Progenitor cell of endocrine pancreas (in vitro differentiated cells): ENCODE measurements at regions not wholly inside any gene's neighbourhood (a gene's known extent, or its start where the extent isn't known, plus 50 kb on each side); places are given as distances from the start of the nearest gene placed in this dataset.

ENCODE experiments used
- DNase-seq: peaks from one replicate; pipeline ENCODE4 v3.0.0; 2021; ENCODE audit warnings: low spot score; ENCODE audit not compliant: unreplicated experiment
- H3K27ac Mint-ChIP-seq: 2 replicates; pipeline ENCODE4 v1.8.0; 2021; ENCODE audit warnings: mild to moderate bottlenecking, moderate library complexity, mixed read lengths
- H3K27me3 Mint-ChIP-seq: 2 replicates; pipeline ENCODE4 v1.8.0; 2021; ENCODE audit warnings: mixed read lengths
- H3K36me3 Mint-ChIP-seq: 2 replicates; pipeline ENCODE4 v1.8.0; 2022; ENCODE audit warnings: mixed read lengths; ENCODE audit not compliant: insufficient read depth
- H3K4me1 Mint-ChIP-seq: 2 replicates; pipeline ENCODE4 v1.8.0; 2021; ENCODE audit warnings: low read depth, mixed read lengths
- H3K4me3 Mint-ChIP-seq: 2 replicates; pipeline ENCODE4 v1.8.0; 2021; ENCODE audit warnings: low read depth, mild to moderate bottlenecking, moderate library complexity, mixed read lengths
- H3K9me3 Mint-ChIP-seq: 2 replicates; pipeline ENCODE4 v1.8.0; 2021; ENCODE audit warnings: low read depth, mixed read lengths
- TF ChIP-seq, protein P1 (sequence below): fragments of 200-600 bp; sonication (generic); IDR thresholded peaks from one replicate; pipeline ENCODE4 v1.5.0; 2021; ENCODE audit warnings: antibody characterized with exemption, mild to moderate bottlenecking; ENCODE audit not compliant: unreplicated experiment

DNA sequence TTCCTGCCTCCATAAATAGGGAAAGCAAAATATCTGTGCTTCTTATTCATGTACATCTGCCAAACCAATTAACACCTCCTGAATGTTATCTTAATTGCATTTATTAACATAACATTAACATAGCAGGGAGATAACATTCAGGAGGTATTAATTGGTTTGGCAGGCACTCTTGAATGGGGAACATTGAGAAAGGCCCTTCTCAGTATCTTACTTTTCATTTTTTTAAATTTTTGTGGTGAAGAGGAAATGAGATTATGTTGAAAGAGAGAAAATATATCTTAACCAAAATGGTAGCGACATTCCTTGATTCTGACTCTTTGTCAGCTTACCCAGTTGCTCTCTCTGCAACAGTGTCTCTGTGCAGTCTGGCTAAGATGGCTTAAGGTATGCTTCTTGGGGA is 100.4 kb upstream of the TLE1 start:
- TF ChIP-seq, protein P1, sequence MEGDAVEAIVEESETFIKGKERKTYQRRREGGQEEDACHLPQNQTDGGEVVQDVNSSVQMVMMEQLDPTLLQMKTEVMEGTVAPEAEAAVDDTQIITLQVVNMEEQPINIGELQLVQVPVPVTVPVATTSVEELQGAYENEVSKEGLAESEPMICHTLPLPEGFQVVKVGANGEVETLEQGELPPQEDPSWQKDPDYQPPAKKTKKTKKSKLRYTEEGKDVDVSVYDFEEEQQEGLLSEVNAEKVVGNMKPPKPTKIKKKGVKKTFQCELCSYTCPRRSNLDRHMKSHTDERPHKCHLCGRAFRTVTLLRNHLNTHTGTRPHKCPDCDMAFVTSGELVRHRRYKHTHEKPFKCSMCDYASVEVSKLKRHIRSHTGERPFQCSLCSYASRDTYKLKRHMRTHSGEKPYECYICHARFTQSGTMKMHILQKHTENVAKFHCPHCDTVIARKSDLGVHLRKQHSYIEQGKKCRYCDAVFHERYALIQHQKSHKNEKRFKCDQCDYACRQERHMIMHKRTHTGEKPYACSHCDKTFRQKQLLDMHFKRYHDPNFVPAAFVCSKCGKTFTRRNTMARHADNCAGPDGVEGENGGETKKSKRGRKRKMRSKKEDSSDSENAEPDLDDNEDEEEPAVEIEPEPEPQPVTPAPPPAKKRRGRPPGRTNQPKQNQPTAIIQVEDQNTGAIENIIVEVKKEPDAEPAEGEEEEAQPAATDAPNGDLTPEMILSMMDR: no peak
- Mint-ChIP-seq H3K9me3 (no peaks in the 10 kb centered on the region), H3K4me1 (no peaks in the 10 kb centered on the region), H3K4me3 (no peak overlapping the region), H3K27ac (no peak overlapping the region), H3K36me3 (no peaks in the 10 kb centered on the region), H3K27me3 (peaks cover 17% of the 10 kb centered on the region)
- DNase-seq: no peak

DNA sequence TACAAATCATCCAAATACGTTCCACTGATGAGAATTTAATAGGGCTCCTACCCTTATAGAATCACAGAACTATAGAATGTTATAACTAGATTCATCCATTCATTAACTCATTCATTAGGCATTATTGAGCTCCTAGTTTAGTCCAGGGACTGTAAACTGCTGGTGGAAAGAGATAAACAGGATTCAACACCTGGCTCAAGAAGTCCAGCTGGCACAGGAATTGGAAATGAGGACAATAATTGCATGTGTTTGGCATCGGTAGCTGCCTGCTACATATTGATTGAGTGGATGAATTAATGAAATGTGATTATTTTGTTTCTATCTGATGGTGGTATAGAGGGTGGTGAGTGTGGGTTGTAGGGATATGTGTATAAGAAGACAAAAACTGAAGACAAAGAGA is 100.8 kb upstream of the TLE1 start:
- no peaks in the 10 kb centered on the region for H3K4me1 Mint-ChIP-seq
- peaks cover 3% of the 10 kb centered on the region for H3K9me3 Mint-ChIP-seq
- no peak overlapping the region for H3K4me3 Mint-ChIP-seq
- no peak overlapping the region for H3K27ac Mint-ChIP-seq
- no peak for DNase-seq
- H3K27me3 Mint-ChIP-seq: peaks cover 19% of the 10 kb centered on the region
- no peaks in the 10 kb centered on the region for H3K36me3 Mint-ChIP-seq
- TF ChIP-seq, protein P1: no peak

GRCh38 chr9:81791076-81791475 is 101.7 kb upstream of the TLE1 start:
- DNase-seq: no peak
- no peaks in the 10 kb centered on the region for H3K4me1 Mint-ChIP-seq
- H3K9me3 Mint-ChIP-seq: peaks cover 4% of the 10 kb centered on the region
- H3K27ac Mint-ChIP-seq: no peak overlapping the region
- no peak overlapping the region for H3K4me3 Mint-ChIP-seq
- H3K27me3 Mint-ChIP-seq: peaks cover 20% of the 10 kb centered on the region
- TF ChIP-seq, protein P1: no peak
- H3K36me3 Mint-ChIP-seq: no peaks in the 10 kb centered on the region

DNA sequence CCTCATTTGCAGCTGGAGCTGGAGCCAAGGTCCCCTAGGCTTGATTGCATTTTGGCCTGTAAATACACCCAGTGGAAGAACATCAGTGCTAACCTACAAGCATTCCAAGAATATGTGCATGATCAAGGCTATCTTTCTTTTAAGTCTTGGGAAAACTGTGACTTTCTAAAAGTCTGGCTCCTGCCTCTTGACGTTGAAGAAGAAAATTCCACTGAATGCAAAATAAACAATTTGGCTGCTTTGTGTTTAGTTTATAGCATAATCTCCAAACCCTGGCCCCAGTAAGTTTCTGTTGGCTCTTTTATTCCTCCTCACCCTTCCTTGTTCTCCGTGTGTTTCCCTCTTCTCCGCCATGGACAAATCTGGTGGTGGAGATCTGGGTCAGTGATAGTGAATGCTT is 109.3 kb upstream of the TLE1 start:
- H3K36me3 Mint-ChIP-seq: no peaks in the 10 kb centered on the region
- no peak overlapping the region for H3K27ac Mint-ChIP-seq
- H3K27me3 Mint-ChIP-seq: peaks cover 8% of the 10 kb centered on the region
- peaks cover 4% of the 10 kb centered on the region for H3K9me3 Mint-ChIP-seq
- peaks cover 2% of the 10 kb centered on the region for H3K4me1 Mint-ChIP-seq
- no peak for DNase-seq
- TF ChIP-seq, protein P1: no peak
- H3K4me3 Mint-ChIP-seq: no peak overlapping the region

DNA sequence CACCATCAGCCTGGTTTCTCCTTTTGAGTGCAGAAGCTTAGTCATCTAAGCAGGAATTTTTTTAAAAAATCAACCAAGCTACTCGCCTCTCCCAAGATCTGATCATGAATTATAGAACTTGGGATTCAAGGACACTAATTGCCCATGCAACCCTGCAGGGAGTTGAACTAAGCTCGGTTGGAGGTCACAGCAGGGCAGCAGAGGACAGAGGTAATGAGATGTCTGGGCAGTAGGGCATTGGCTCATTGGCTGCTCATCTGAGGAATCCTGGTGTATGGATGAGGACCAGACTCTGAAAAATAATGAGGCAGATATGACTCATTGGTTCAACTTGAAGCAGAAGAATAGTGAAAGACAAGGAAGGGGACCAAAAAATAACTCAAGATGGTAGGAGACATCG is 111.8 kb upstream of the TLE1 start:
- Mint-ChIP-seq H3K27ac (no peak overlapping the region), H3K9me3 (no peaks in the 10 kb centered on the region), H3K4me3 (no peak overlapping the region), H3K36me3 (no peaks in the 10 kb centered on the region), H3K4me1 (peaks cover 2% of the 10 kb centered on the region), H3K27me3 (no peaks in the 10 kb centered on the region)
- DNase-seq: no peak
- TF ChIP-seq, protein P1: no peak
